ENCODE measurements at regions not wholly inside any gene's neighbourhood (a gene's known extent, or its start where the extent isn't known, plus 50 kb on each side); places are given as distances from the start of the nearest gene placed in this dataset.

GRCh38 chr10:43879742-43880141, 231.1 kb upstream of the ZNF32 start:
- H3K36me3 Mint-ChIP-seq (ENCODE audit: low read depth) = no peaks in the 10 kb centered on the region
- H3K4me3 Mint-ChIP-seq = no peak overlapping the region
- H3K27me3 Mint-ChIP-seq (ENCODE audit: low read depth) = peaks cover 3% of the 10 kb centered on the region
- no peaks in the 10 kb centered on the region for H3K4me1 Mint-ChIP-seq (ENCODE audit: low read depth)
- H3K27ac Mint-ChIP-seq = no peak overlapping the region
- no peaks in the 10 kb centered on the region for H3K9me3 Mint-ChIP-seq

GRCh38 chr10:43879162-43879561, 230.5 kb upstream of the ZNF32 start:
- H3K9me3 Mint-ChIP-seq = no peaks in the 10 kb centered on the region
- no peak overlapping the region for H3K4me3 Mint-ChIP-seq
- no peaks in the 10 kb centered on the region for H3K4me1 Mint-ChIP-seq (ENCODE audit: low read depth)
- H3K27ac Mint-ChIP-seq = no peak overlapping the region
- peaks cover 3% of the 10 kb centered on the region for H3K27me3 Mint-ChIP-seq (ENCODE audit: low read depth)
- no peaks in the 10 kb centered on the region for H3K36me3 Mint-ChIP-seq (ENCODE audit: low read depth)

- H3K27me3 Mint-ChIP-seq (ENCODE audit: low read depth) = peaks cover 3% of the 10 kb centered on the region
- H3K9me3 Mint-ChIP-seq = no peaks in the 10 kb centered on the region
- no peaks in the 10 kb centered on the region for H3K4me1 Mint-ChIP-seq (ENCODE audit: low read depth)
- H3K4me3 Mint-ChIP-seq = no peak overlapping the region
- no peak overlapping the region for H3K27ac Mint-ChIP-seq
- H3K36me3 Mint-ChIP-seq (ENCODE audit: low read depth) = no peaks in the 10 kb centered on the region
Observed at GRCh38 chr10:43878386-43878785, 229.7 kb upstream of the ZNF32 start.

GRCh38 chr10:43876976-43877375, 228.3 kb upstream of the ZNF32 start:
- no peak overlapping the region for H3K4me3 Mint-ChIP-seq
- H3K4me1 Mint-ChIP-seq (ENCODE audit: low read depth) = no peaks in the 10 kb centered on the region
- no peak overlapping the region for H3K27ac Mint-ChIP-seq
- H3K9me3 Mint-ChIP-seq = no peaks in the 10 kb centered on the region
- no peaks in the 10 kb centered on the region for H3K36me3 Mint-ChIP-seq (ENCODE audit: low read depth)
- no peaks in the 10 kb centered on the region for H3K27me3 Mint-ChIP-seq (ENCODE audit: low read depth)

- Mint-ChIP-seq H3K27me3 (ENCODE audit: low read depth) (no peaks in the 10 kb centered on the region), H3K36me3 (ENCODE audit: low read depth) (no peaks in the 10 kb centered on the region), H3K4me1 (ENCODE audit: low read depth) (no peaks in the 10 kb centered on the region), H3K27ac (no peak overlapping the region), H3K9me3 (no peaks in the 10 kb centered on the region), H3K4me3 (no peak overlapping the region)
Observed at GRCh38 chr10:43874984-43875383, 226.3 kb upstream of the ZNF32 start.

- no peaks in the 10 kb centered on the region for H3K27me3 Mint-ChIP-seq (ENCODE audit: low read depth)
- no peak overlapping the region for H3K4me3 Mint-ChIP-seq
- H3K4me1 Mint-ChIP-seq (ENCODE audit: low read depth) = no peaks in the 10 kb centered on the region
- H3K27ac Mint-ChIP-seq = no peak overlapping the region
- no peaks in the 10 kb centered on the region for H3K36me3 Mint-ChIP-seq (ENCODE audit: low read depth)
- H3K9me3 Mint-ChIP-seq = no peaks in the 10 kb centered on the region
Observed at GRCh38 chr10:43873717-43874116, 225.0 kb upstream of the ZNF32 start.

- Mint-ChIP-seq H3K4me1 (ENCODE audit: low read depth) (no peaks in the 10 kb centered on the region), H3K36me3 (ENCODE audit: low read depth) (no peaks in the 10 kb centered on the region), H3K27me3 (ENCODE audit: low read depth) (no peaks in the 10 kb centered on the region), H3K4me3 (no peak overlapping the region), H3K9me3 (no peaks in the 10 kb centered on the region), H3K27ac (no peak overlapping the region)
Observed at GRCh38 chr10:43872644-43873043, 224.0 kb upstream of the ZNF32 start.

GRCh38 chr10:43871545-43871944, 222.9 kb upstream of the ZNF32 start:
- H3K27me3 Mint-ChIP-seq (ENCODE audit: low read depth) = no peaks in the 10 kb centered on the region
- H3K4me1 Mint-ChIP-seq (ENCODE audit: low read depth) = no peaks in the 10 kb centered on the region
- H3K36me3 Mint-ChIP-seq (ENCODE audit: low read depth) = no peaks in the 10 kb centered on the region
- no peaks in the 10 kb centered on the region for H3K9me3 Mint-ChIP-seq
- H3K27ac Mint-ChIP-seq = no peak overlapping the region
- H3K4me3 Mint-ChIP-seq = no peak overlapping the region

GRCh38 chr10:43870968-43871439, 222.3 kb upstream of the ZNF32 start:
- Mint-ChIP-seq H3K27me3 (ENCODE audit: low read depth) (no peaks in the 10 kb centered on the region), H3K4me1 (ENCODE audit: low read depth) (no peaks in the 10 kb centered on the region), H3K27ac (no peak overlapping the region), H3K36me3 (ENCODE audit: low read depth) (no peaks in the 10 kb centered on the region), H3K4me3 (no peak overlapping the region), H3K9me3 (no peaks in the 10 kb centered on the region)

- no peaks in the 10 kb centered on the region for H3K9me3 Mint-ChIP-seq
- no peak overlapping the region for H3K4me3 Mint-ChIP-seq
- H3K27ac Mint-ChIP-seq = no peak overlapping the region
- no peaks in the 10 kb centered on the region for H3K4me1 Mint-ChIP-seq (ENCODE audit: low read depth)
- no peaks in the 10 kb centered on the region for H3K36me3 Mint-ChIP-seq (ENCODE audit: low read depth)
- H3K27me3 Mint-ChIP-seq (ENCODE audit: low read depth) = no peaks in the 10 kb centered on the region
Observed at GRCh38 chr10:43869669-43870322, 221.1 kb upstream of the ZNF32 start.

- Mint-ChIP-seq H3K9me3 (no peaks in the 10 kb centered on the region), H3K27ac (no peak overlapping the region), H3K4me1 (ENCODE audit: low read depth) (no peaks in the 10 kb centered on the region), H3K27me3 (ENCODE audit: low read depth) (no peaks in the 10 kb centered on the region), H3K36me3 (ENCODE audit: low read depth) (no peaks in the 10 kb centered on the region), H3K4me3 (no peak overlapping the region)
Observed at GRCh38 chr10:43868952-43869351, 220.3 kb upstream of the ZNF32 start.

- Mint-ChIP-seq H3K36me3 (ENCODE audit: low read depth) (no peaks in the 10 kb centered on the region), H3K4me1 (ENCODE audit: low read depth) (no peaks in the 10 kb centered on the region), H3K27me3 (ENCODE audit: low read depth) (no peaks in the 10 kb centered on the region), H3K9me3 (no peaks in the 10 kb centered on the region), H3K4me3 (no peak overlapping the region), H3K27ac (no peak overlapping the region)
Observed at GRCh38 chr10:43867667-43868565, 219.2 kb upstream of the ZNF32 start.

- no peaks in the 10 kb centered on the region for H3K36me3 Mint-ChIP-seq (ENCODE audit: low read depth)
- no peak overlapping the region for H3K4me3 Mint-ChIP-seq
- no peaks in the 10 kb centered on the region for H3K27me3 Mint-ChIP-seq (ENCODE audit: low read depth)
- H3K4me1 Mint-ChIP-seq (ENCODE audit: low read depth) = no peaks in the 10 kb centered on the region
- no peak overlapping the region for H3K27ac Mint-ChIP-seq
- H3K9me3 Mint-ChIP-seq = no peaks in the 10 kb centered on the region
Observed at GRCh38 chr10:43867113-43867512, 218.4 kb upstream of the ZNF32 start.

GRCh38 chr10:43866712-43867111, 218.0 kb upstream of the ZNF32 start:
- Mint-ChIP-seq H3K4me1 (ENCODE audit: low read depth) (no peaks in the 10 kb centered on the region), H3K27ac (no peak overlapping the region), H3K9me3 (no peaks in the 10 kb centered on the region), H3K27me3 (ENCODE audit: low read depth) (no peaks in the 10 kb centered on the region), H3K4me3 (no peak overlapping the region), H3K36me3 (ENCODE audit: low read depth) (no peaks in the 10 kb centered on the region)
